Natural killer cell (primary cell): ENCODE measurements at regions not wholly inside any gene's neighbourhood (a gene's known extent, or its start where the extent isn't known, plus 50 kb on each side); places are given as distances from the start of the nearest gene placed in this dataset.
"Not testable (repeated sequence)": the region's sequence is repeated elsewhere in the genome, so short reads cannot be mapped to it uniquely, and the experiment has no call there.

ENCODE experiments used
- ATAC-seq, 3 donors: fragments of 150-1000 bp in 2 of 3; fragments of 200-7000 bp in 1 of 3; cut with Tn5 transposase; 1 replicate in 1 of 3; 2 replicates in 2 of 3; pipeline ENCODE4 v1.10.0; 2021; ENCODE audit warnings: mild to moderate bottlenecking in 2 of 3, moderate library complexity in 2 of 3
- DNase-seq, 2 donors: peaks; one replicate each; pipeline versions ENCODE4 v3.0.0 to v3.0.0-alpha.2; 2013 to 2021; ENCODE audit warnings: mixed read lengths in 1 of 2
- H3K27ac ChIP-seq: one replicate; pipeline ENCODE4 v1.5.1; 2013; ENCODE audit warnings: mild to moderate bottlenecking, low read length
- H3K27me3 ChIP-seq: one replicate; pipeline ENCODE4 v1.6.1; 2013; ENCODE audit warnings: low read length; ENCODE audit not compliant: control insufficient read depth, insufficient read depth
- H3K36me3 ChIP-seq: one replicate; pipeline ENCODE4 v1.6.1; 2013; ENCODE audit warnings: low read length; ENCODE audit not compliant: control insufficient read depth, insufficient read depth
- H3K4me1 ChIP-seq: one replicate; pipeline ENCODE4 v1.6.1; 2013; ENCODE audit warnings: low read length; ENCODE audit not compliant: control insufficient read depth, insufficient read depth
- H3K4me3 ChIP-seq: one replicate; pipeline ENCODE4 v1.5.1; 2013; ENCODE audit warnings: low read length
- H3K9me3 ChIP-seq: one replicate; pipeline ENCODE4 v1.6.1; 2013; ENCODE audit warnings: low read length; ENCODE audit not compliant: control insufficient read depth, insufficient read depth
- H3K27ac Mint-ChIP-seq, 2 donors: one replicate each; pipeline ENCODE4 v1.8.0; 2022; ENCODE audit warnings: mild to moderate bottlenecking in 2 of 2, mixed read lengths in 2 of 2, moderate library complexity in 1 of 2
- H3K27me3 Mint-ChIP-seq, 2 donors: one replicate each; pipeline ENCODE4 v1.8.0; 2022; ENCODE audit warnings: low read depth in 2 of 2, mixed read lengths in 2 of 2
- H3K36me3 Mint-ChIP-seq: one replicate; pipeline ENCODE4 v1.8.0; 2022; ENCODE audit warnings: mixed read lengths
- H3K4me1 Mint-ChIP-seq, 2 donors: one replicate each; pipeline ENCODE4 v1.8.0; 2022; ENCODE audit warnings: mixed read lengths in 2 of 2
- H3K4me3 Mint-ChIP-seq: one replicate; pipeline ENCODE4 v1.8.0; 2022; ENCODE audit warnings: mild to moderate bottlenecking, moderate library complexity, mixed read lengths
- H3K9me3 Mint-ChIP-seq, 2 donors: one replicate each; pipeline ENCODE4 v1.8.0; 2022; ENCODE audit warnings: mixed read lengths in 2 of 2
- CTCF ChIP-seq: fragments of 200-600 bp; IDR thresholded peaks from one replicate; pipeline ENCODE4 v1.8.0; 2022; ENCODE audit warnings: antibody characterized with exemption
- WGBS: methylation state at CpG from one replicate; pipeline ENCODE4 v1.1.7; 2013; ENCODE audit warnings: missing lambda C conversion rate; ENCODE audit not compliant: insufficient coverage; 5-methylcytosine and 5-hydroxymethylcytosine counted together
- intact Hi-C: fragments of 100-400 bp; cut with micrococcal nuclease; formaldehyde crosslinking; loops from one replicate; pipeline ENCODE4 v1.14.2; 2022

GRCh38 chr4:153099391-153100140 is 104.7 kb upstream of the TRIM2 start:
- H3K9me3 ChIP-seq = no peaks in the 10 kb centered on the region
- no peak overlapping the region for H3K27ac Mint-ChIP-seq
- TF ChIP-seq CTCF = no peak
- no peak for DNase-seq
- no peak for ATAC-seq
- 92% methylated on average over 3 of the region's 3 CpGs for WGBS
- intact Hi-C loops = no loop called here
- H3K36me3 ChIP-seq = no peaks in the 10 kb centered on the region
- H3K4me1 Mint-ChIP-seq = no peaks in the 10 kb centered on the region
- no peaks in the 10 kb centered on the region for H3K9me3 Mint-ChIP-seq
- H3K27me3 Mint-ChIP-seq = peaks cover 10 to 18% of the 10 kb centered on the region in 2 donors
- no peaks in the 10 kb centered on the region for H3K4me1 ChIP-seq
- no peak overlapping the region for H3K4me3 ChIP-seq
- no peaks in the 10 kb centered on the region for H3K27me3 ChIP-seq
- H3K27ac ChIP-seq = no peak overlapping the region
- H3K4me3 Mint-ChIP-seq = no peak overlapping the region
- H3K36me3 Mint-ChIP-seq = no peaks in the 10 kb centered on the region

GRCh38 chr4:153106736-153107135 is 97.5 kb upstream of the TRIM2 start:
- H3K36me3 ChIP-seq, intact Hi-C loops, H3K27ac ChIP-seq, H3K4me3 ChIP-seq, H3K27me3 ChIP-seq, ATAC-seq, H3K4me3 Mint-ChIP-seq, H3K27ac Mint-ChIP-seq, H3K4me1 Mint-ChIP-seq, H3K9me3 Mint-ChIP-seq, DNase-seq, H3K9me3 ChIP-seq, H3K4me1 ChIP-seq: not testable (repeated sequence)
- peaks cover 18 to 20% of the 10 kb centered on the region in 2 donors for H3K27me3 Mint-ChIP-seq
- WGBS = 98% methylated on average over 2 of the region's 2 CpGs
- peaks cover 15% of the 10 kb centered on the region for H3K36me3 Mint-ChIP-seq

GRCh38 chr4:153107246-153107645 is 97.0 kb upstream of the TRIM2 start:
- Histone ChIP-seq H3K9me3 (no peaks in the 10 kb centered on the region), H3K4me1 (peaks cover 4% of the 10 kb centered on the region), H3K4me3 (no peak overlapping the region), H3K36me3 (no peaks in the 10 kb centered on the region), H3K27ac (no peak overlapping the region), H3K27me3 (no peaks in the 10 kb centered on the region)
- peaks cover 15% of the 10 kb centered on the region for H3K36me3 Mint-ChIP-seq
- H3K27ac Mint-ChIP-seq = no peak overlapping the region
- H3K27me3 Mint-ChIP-seq = peaks cover 17 to 18% of the 10 kb centered on the region in 2 donors
- intact Hi-C loops = no loop called here
- no peak for DNase-seq
- TF ChIP-seq CTCF = no peak
- H3K4me1 Mint-ChIP-seq = no peaks in the 10 kb centered on the region
- H3K9me3 Mint-ChIP-seq = no peaks in the 10 kb centered on the region
- H3K4me3 Mint-ChIP-seq = no peak overlapping the region
- no peak for ATAC-seq
- 91% methylated on average over 8 of the region's 8 CpGs for WGBS

GRCh38 chr4:153109296-153109849 is 94.9 kb upstream of the TRIM2 start:
- H3K4me1 ChIP-seq = peaks cover 26% of the 10 kb centered on the region
- no peaks in the 10 kb centered on the region for H3K4me1 Mint-ChIP-seq
- H3K4me3 Mint-ChIP-seq = no peak overlapping the region
- intact Hi-C loops = no loop called here
- DNase-seq (no peak), ATAC-seq (no peak)
- no peaks in the 10 kb centered on the region for H3K9me3 Mint-ChIP-seq
- no peaks in the 10 kb centered on the region for H3K9me3 ChIP-seq
- H3K36me3 Mint-ChIP-seq = peaks cover 15% of the 10 kb centered on the region
- H3K27me3 Mint-ChIP-seq = peaks cover 6 to 10% of the 10 kb centered on the region in 2 donors
- 100% methylated on average over 3 of the region's 3 CpGs for WGBS
- no peaks in the 10 kb centered on the region for H3K36me3 ChIP-seq
- no peak overlapping the region for H3K27ac ChIP-seq
- H3K4me3 ChIP-seq = no peak overlapping the region
- no peaks in the 10 kb centered on the region for H3K27me3 ChIP-seq
- no peak overlapping the region for H3K27ac Mint-ChIP-seq
- TF ChIP-seq CTCF = no peak
